Upper lobe of right lung (tissue), 1 donor: ENCODE measurements at regions not wholly inside any gene's neighbourhood (a gene's known extent, or its start where the extent isn't known, plus 50 kb on each side); places are given as distances from the start of the nearest gene placed in this dataset.
A peak's percentile ranks its signal among the peaks of the same experiment; 100 is the strongest.

Experiments used
- ATAC-seq: fragments of 200-7000 bp; cut with Tn5 transposase; one replicate; pipeline ENCODE4 v1.9.1; 2020; ENCODE audit warnings: mild to moderate bottlenecking, moderate library complexity
- DNase-seq: peaks from one replicate; pipeline ENCODE4 v3.0.0-alpha.2; 2020
- H3K27ac ChIP-seq: fragments of 200-600 bp; one replicate; pipeline ENCODE4 v1.8.0; 2022
- H3K27me3 ChIP-seq: fragments of 200-600 bp; one replicate; pipeline ENCODE4 v1.8.0; 2022; ENCODE audit warnings: mild to moderate bottlenecking
- H3K36me3 ChIP-seq: fragments of 200-600 bp; one replicate; pipeline ENCODE4 v1.8.0; 2022
- H3K4me1 ChIP-seq: fragments of 200-600 bp; one replicate; pipeline ENCODE4 v1.8.0; 2022
- H3K4me3 ChIP-seq: fragments of 200-600 bp; one replicate; pipeline ENCODE4 v1.8.0; 2022; ENCODE audit warnings: mild to moderate bottlenecking
- H3K9me3 ChIP-seq: fragments of 200-600 bp; one replicate; pipeline ENCODE4 v1.8.0; 2022
- intact Hi-C: fragments of 100-400 bp; cut with DNase I; formaldehyde crosslinking; loops from one replicate; pipeline ENCODE4 v1.11.0; 2022
- TF ChIP-seq, protein P1 (sequence below): fragments of 200-600 bp; IDR thresholded peaks from one replicate; pipeline ENCODE4 v1.8.0; 2022; ENCODE audit warnings: antibody characterized with exemption
- donor health status: DM: no; HTN: yes; CAD: no; lungs with severe emphysema.

DNA sequence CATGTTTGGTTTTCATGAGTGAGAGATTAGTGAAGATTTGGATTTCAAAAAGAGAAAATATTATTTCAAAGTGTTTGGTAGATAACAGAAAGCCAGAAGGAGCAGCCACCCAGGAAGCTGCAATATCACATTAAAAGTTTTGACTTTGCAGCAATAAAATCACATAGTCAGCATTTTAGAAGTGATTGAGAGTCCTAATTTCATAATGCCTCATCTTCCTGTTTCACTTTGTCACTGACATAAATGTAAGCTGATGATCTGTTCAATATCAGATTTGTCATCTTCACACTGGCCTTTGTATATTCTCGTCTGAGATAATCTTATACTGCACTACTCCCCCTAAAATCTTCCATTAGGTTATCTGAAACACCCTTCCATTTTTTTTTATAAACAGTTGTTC lies 690.5 kb downstream of the ADCYAP1 start:
- ATAC-seq: no peak
- Histone ChIP-seq H3K27ac (no peak overlapping the region), H3K27me3 (no peaks in the 10 kb centered on the region), H3K36me3 (no peaks in the 10 kb centered on the region), H3K4me1 (no peaks in the 10 kb centered on the region), H3K4me3 (no peak overlapping the region), H3K9me3 (no peaks in the 10 kb centered on the region)
- TF ChIP-seq, protein P1, sequence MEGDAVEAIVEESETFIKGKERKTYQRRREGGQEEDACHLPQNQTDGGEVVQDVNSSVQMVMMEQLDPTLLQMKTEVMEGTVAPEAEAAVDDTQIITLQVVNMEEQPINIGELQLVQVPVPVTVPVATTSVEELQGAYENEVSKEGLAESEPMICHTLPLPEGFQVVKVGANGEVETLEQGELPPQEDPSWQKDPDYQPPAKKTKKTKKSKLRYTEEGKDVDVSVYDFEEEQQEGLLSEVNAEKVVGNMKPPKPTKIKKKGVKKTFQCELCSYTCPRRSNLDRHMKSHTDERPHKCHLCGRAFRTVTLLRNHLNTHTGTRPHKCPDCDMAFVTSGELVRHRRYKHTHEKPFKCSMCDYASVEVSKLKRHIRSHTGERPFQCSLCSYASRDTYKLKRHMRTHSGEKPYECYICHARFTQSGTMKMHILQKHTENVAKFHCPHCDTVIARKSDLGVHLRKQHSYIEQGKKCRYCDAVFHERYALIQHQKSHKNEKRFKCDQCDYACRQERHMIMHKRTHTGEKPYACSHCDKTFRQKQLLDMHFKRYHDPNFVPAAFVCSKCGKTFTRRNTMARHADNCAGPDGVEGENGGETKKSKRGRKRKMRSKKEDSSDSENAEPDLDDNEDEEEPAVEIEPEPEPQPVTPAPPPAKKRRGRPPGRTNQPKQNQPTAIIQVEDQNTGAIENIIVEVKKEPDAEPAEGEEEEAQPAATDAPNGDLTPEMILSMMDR: no peak
- no peak for DNase-seq
- intact Hi-C loops: no loop called here

- DNase-seq (no peak), ATAC-seq (no peak)
- Histone ChIP-seq H3K36me3 (no peaks in the 10 kb centered on the region), H3K4me1 (no peaks in the 10 kb centered on the region), H3K4me3 (no peak overlapping the region), H3K27ac (no peak overlapping the region), H3K9me3 (no peaks in the 10 kb centered on the region), H3K27me3 (no peaks in the 10 kb centered on the region)
- intact Hi-C loops: no loop called here
- TF ChIP-seq, protein P1: no peak
Measured at GRCh38 chr18:1599196-1599595, 694.5 kb downstream of the ADCYAP1 start.

- no peak for ATAC-seq
- Histone ChIP-seq H3K36me3 (no peaks in the 10 kb centered on the region), H3K27me3 (no peaks in the 10 kb centered on the region), H3K27ac (no peak overlapping the region), H3K4me1 (no peaks in the 10 kb centered on the region), H3K9me3 (no peaks in the 10 kb centered on the region), H3K4me3 (no peak overlapping the region)
- intact Hi-C loops: no loop called here
- DNase-seq: no peak
- TF ChIP-seq, protein P1: no peak
Measured at GRCh38 chr18:1604751-1605150, 700.1 kb downstream of the ADCYAP1 start.

GRCh38 chr18:1618364-1618763 lies 713.7 kb downstream of the ADCYAP1 start:
- H3K4me1 ChIP-seq: no peaks in the 10 kb centered on the region
- H3K27me3 ChIP-seq: no peaks in the 10 kb centered on the region
- H3K4me3 ChIP-seq: no peak overlapping the region
- intact Hi-C loops: no loop called here
- ATAC-seq (peak; percentile 50), DNase-seq (no peak)
- TF ChIP-seq, protein P1: no peak
- H3K27ac ChIP-seq: no peak overlapping the region
- H3K36me3 ChIP-seq: no peaks in the 10 kb centered on the region
- H3K9me3 ChIP-seq: no peaks in the 10 kb centered on the region

DNA sequence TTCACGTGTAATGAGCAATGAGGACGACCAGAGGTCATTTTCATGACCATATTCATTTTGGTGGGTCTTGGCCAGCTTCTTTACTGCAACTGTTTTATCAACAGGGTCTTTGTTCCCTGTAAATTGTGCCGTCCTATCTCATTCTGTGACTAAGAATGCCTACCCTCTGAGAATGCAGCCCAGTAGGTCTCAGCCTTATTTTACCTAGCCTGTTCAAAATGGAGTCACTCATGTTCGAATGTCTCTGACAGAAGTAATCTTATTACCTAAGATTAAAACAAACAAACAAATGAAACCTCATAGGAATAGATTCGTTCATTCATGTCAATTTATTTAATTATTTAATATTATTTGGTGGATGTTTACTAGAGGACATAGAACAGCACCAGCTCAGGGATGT lies 714.8 kb downstream of the ADCYAP1 start:
- no peak for DNase-seq
- ATAC-seq: no peak
- no peaks in the 10 kb centered on the region for H3K4me1 ChIP-seq

GRCh38 chr18:1624612-1625011 lies 719.9 kb downstream of the ADCYAP1 start:
- TF ChIP-seq, protein P1: no peak
- Histone ChIP-seq H3K4me3 (no peak overlapping the region), H3K27ac (no peak overlapping the region), H3K4me1 (no peaks in the 10 kb centered on the region), H3K27me3 (no peaks in the 10 kb centered on the region), H3K9me3 (no peaks in the 10 kb centered on the region), H3K36me3 (no peaks in the 10 kb centered on the region)
- intact Hi-C loops: no loop called here
- ATAC-seq (no peak), DNase-seq (no peak)

More for the DNA sequence above, 714.8 kb downstream of the ADCYAP1 start:
- H3K9me3 ChIP-seq: no peaks in the 10 kb centered on the region
- TF ChIP-seq, protein P1: no peak
- no peak overlapping the region for H3K27ac ChIP-seq
- no peaks in the 10 kb centered on the region for H3K27me3 ChIP-seq
- H3K4me3 ChIP-seq: no peak overlapping the region
- intact Hi-C loops: no loop called here
- no peaks in the 10 kb centered on the region for H3K36me3 ChIP-seq
